PFSK-1 (cell line): ENCODE measurements at regions not wholly inside any gene's neighbourhood (a gene's known extent, or its start where the extent isn't known, plus 50 kb on each side); places are given as distances from the start of the nearest gene placed in this dataset.

Experiments used
- FOXP2 ChIP-seq: optimal IDR thresholded peaks from 2 replicates; pipeline ENCODE3; 2011; ENCODE audit warnings: borderline replicate concordance, control low read depth, inconsistent platforms; ENCODE audit not compliant: insufficient read depth; ENCODE audit errors: extremely low read length, extremely low read depth
- POLR2AphosphoS5 ChIP-seq: IDR thresholded peaks from 2 replicates; pipeline ENCODE4 v1.6.1; 2012; ENCODE audit warnings: low read depth, mild to moderate bottlenecking, control low read depth, low read length, moderate library complexity
- SIN3A ChIP-seq: IDR thresholded peaks from 2 replicates; pipeline ENCODE4 v1.6.1; 2012; ENCODE audit warnings: mild to moderate bottlenecking, low read length, moderate library complexity, borderline replicate concordance; ENCODE audit not compliant: insufficient read depth
- TAF1 ChIP-seq: IDR thresholded peaks from 2 replicates; pipeline ENCODE4 v1.6.1; 2012; ENCODE audit warnings: low read length, control low read depth, borderline replicate concordance; ENCODE audit not compliant: insufficient read depth
- TF ChIP-seq, protein P1 (sequence below), 2 experiments: IDR thresholded peaks; 2 replicates each; pipeline versions ENCODE4 v1.6.1 to v1.8.0; 2011 to 2012; ENCODE audit warnings: low read depth in 2 of 2, low read length in 2 of 2, control low read depth in 1 of 2, inconsistent platforms in 1 of 2, mild to moderate bottlenecking in 1 of 2, moderate library complexity in 1 of 2; ENCODE audit not compliant: insufficient read depth in 1 of 2

- TF ChIP-seq, protein P1, sequence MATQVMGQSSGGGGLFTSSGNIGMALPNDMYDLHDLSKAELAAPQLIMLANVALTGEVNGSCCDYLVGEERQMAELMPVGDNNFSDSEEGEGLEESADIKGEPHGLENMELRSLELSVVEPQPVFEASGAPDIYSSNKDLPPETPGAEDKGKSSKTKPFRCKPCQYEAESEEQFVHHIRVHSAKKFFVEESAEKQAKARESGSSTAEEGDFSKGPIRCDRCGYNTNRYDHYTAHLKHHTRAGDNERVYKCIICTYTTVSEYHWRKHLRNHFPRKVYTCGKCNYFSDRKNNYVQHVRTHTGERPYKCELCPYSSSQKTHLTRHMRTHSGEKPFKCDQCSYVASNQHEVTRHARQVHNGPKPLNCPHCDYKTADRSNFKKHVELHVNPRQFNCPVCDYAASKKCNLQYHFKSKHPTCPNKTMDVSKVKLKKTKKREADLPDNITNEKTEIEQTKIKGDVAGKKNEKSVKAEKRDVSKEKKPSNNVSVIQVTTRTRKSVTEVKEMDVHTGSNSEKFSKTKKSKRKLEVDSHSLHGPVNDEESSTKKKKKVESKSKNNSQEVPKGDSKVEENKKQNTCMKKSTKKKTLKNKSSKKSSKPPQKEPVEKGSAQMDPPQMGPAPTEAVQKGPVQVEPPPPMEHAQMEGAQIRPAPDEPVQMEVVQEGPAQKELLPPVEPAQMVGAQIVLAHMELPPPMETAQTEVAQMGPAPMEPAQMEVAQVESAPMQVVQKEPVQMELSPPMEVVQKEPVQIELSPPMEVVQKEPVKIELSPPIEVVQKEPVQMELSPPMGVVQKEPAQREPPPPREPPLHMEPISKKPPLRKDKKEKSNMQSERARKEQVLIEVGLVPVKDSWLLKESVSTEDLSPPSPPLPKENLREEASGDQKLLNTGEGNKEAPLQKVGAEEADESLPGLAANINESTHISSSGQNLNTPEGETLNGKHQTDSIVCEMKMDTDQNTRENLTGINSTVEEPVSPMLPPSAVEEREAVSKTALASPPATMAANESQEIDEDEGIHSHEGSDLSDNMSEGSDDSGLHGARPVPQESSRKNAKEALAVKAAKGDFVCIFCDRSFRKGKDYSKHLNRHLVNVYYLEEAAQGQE (IDR thresholded peaks at IDR 0.05; ENCODE audit: insufficient read depth in 1 of 2, low read depth in 2 of 2, low read length in 2 of 2) = no peak
- TF ChIP-seq SIN3A (no peak), POLR2AphosphoS5 (no peak), FOXP2 (no peak), TAF1 (no peak)
Measured at GRCh38 chr10:130956251-130956650, 355.3 kb downstream of the TCERG1L start.

DNA sequence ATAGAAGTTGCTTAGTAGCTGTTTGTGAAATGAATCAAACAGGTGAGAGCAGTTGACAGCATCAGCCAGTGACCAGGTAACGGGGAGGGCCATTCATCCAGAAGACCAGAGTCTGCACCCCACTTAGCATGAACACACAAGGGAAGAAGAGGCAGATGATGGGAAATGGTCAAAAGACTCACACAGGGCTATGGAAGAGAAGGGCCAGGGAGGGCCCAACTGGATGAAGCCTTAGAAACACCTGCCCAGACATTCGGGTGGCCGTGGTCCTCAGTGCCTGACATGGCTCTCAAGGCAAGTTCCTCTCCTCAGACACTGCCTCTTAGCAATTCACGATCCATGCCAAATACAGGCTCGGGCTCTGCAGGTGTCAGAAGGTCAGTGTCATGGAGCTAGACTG, 354.1 kb downstream of the TCERG1L start:
- TF ChIP-seq POLR2AphosphoS5 (no peak), FOXP2 (no peak), SIN3A (no peak), TAF1 (no peak)
- TF ChIP-seq, protein P1 (IDR thresholded peaks at IDR 0.05; ENCODE audit: insufficient read depth in 1 of 2, low read depth in 2 of 2, low read length in 2 of 2) = no peak

DNA sequence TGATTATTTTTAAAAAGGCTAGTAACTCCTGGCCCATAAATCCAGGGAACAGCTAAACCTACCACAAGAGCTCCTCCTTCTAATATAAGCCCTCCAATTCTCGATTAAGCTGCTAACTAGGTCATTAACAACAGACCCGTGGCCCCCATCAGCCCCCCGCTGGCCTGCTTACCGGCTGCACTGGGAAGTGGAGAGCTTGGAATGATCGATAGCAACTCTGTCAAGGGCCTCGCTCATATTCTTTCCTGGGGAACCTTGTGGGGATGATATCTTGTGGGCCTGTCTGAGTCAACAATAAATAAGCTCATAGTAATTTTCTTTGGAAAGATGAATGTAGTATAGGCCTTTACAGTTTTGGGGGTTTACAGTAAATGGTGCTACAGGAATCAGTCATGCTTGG, 353.5 kb downstream of the TCERG1L start:
- TF ChIP-seq POLR2AphosphoS5 (no peak), TAF1 (no peak), FOXP2 (no peak), SIN3A (no peak)
- TF ChIP-seq, protein P1 (IDR thresholded peaks at IDR 0.05; ENCODE audit: insufficient read depth in 1 of 2, low read depth in 2 of 2, low read length in 2 of 2) = no peak

- TF ChIP-seq, protein P1 (IDR thresholded peaks at IDR 0.05; ENCODE audit: insufficient read depth in 1 of 2, low read depth in 2 of 2, low read length in 2 of 2) = no peak
- TF ChIP-seq POLR2AphosphoS5 = no peak
- TF ChIP-seq SIN3A = no peak
- no peak for TF ChIP-seq TAF1
- no peak for TF ChIP-seq FOXP2
Measured at GRCh38 chr10:130958981-130959751, 352.4 kb downstream of the TCERG1L start.
